Loucy (cell line): ENCODE measurements at regions not wholly inside any gene's neighbourhood (a gene's known extent, or its start where the extent isn't known, plus 50 kb on each side); places are given as distances from the start of the nearest gene placed in this dataset.

Experiments used
- CTCF ChIP-seq: fragments of 200-600 bp; sonication (generic); conservative IDR thresholded peaks from 2 replicates; pipeline ENCODE4 v1.5.1; 2014; ENCODE audit warnings: mild to moderate bottlenecking, antibody characterized with exemption, low read length
- EZH2phosphoT487 ChIP-seq: fragments of 200-600 bp; IDR thresholded peaks from 2 replicates; pipeline ENCODE4 v1.6.1; 2018; ENCODE audit warnings: antibody characterized with exemption, mild to moderate bottlenecking, moderate library complexity, borderline replicate concordance

GRCh38 chr5:61737964-61738340, 405.9 kb downstream of the ZSWIM6 start:
- no peak for TF ChIP-seq CTCF
- TF ChIP-seq EZH2phosphoT487 = no peak
